ENCODE measurements at regions not wholly inside any gene's neighbourhood (a gene's known extent, or its start where the extent isn't known, plus 50 kb on each side); places are given as distances from the start of the nearest gene placed in this dataset.

GRCh38 chr14:98014851-98015615 lies 1217.9 kb downstream of the VRK1 start:
- TF ChIP-seq POLR2A (IDR thresholded peaks at IDR 0.05) (no peak), CTCF (IDR thresholded peaks at IDR 0.05) (no peak), POLR2AphosphoS5 (IDR thresholded peaks at IDR 0.05) (no peak)

Data from breast epithelium (tissue), 3 donors.